ENCODE measurements at regions not wholly inside any gene's neighbourhood (a gene's known extent, or its start where the extent isn't known, plus 50 kb on each side); places are given as distances from the start of the nearest gene placed in this dataset.

DNA sequence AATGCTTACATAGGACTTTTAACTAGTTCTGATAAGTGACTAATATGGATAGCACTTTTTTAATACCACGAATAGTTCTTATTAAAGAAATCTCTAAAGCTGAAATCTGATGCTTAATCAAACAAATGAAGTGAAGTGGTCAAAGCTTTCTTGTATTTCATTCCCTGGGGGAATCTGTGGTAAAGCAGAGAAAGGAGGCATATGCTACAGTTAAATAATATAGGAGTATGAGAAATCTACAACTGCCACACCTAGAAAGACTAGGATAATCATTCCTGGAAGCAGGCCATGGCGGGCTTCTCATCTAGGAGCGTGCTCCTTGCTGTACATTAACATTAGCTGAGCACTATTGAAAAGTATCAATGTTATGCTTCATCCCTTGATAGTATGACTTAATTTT is 835.7 kb downstream of the OTOL1 start:
- no peaks in the 10 kb centered on the region for H3K36me3 ChIP-seq
- no peaks in the 10 kb centered on the region for H3K4me1 ChIP-seq
- H3K27me3 ChIP-seq: no peaks in the 10 kb centered on the region
- no peak overlapping the region for H3K4me3 ChIP-seq
- H3K27ac ChIP-seq: no peak overlapping the region
- no peaks in the 10 kb centered on the region; the same call in 1 of the 2 replicates for H3K9me3 ChIP-seq (replicated peaks)
- no peak for DNase-seq

DNA sequence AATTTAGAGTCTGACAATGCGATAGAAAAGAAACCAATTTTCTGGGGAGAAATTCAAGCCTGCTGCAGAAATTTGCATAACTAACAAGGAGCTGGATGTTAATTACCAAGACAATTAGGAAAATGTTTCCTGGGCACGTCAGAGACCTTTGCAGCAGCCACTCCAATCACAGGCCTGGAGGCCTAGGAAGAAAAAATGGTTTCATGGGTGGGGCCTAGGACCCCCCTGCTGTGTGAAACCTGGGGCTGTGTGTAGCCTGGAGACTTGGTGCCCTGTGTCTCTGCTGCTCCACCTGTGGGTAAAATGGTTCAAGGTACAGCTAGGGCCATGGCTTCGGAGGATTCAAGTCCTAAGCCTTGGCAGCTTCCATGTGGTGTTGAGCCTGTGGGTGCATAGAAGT is 837.9 kb downstream of the OTOL1 start:
- Histone ChIP-seq H3K4me3 (no peak overlapping the region), H3K36me3 (no peaks in the 10 kb centered on the region), H3K27me3 (no peaks in the 10 kb centered on the region), H3K9me3 (replicated peaks) (no peaks in the 10 kb centered on the region; the same call in 1 of the 2 replicates), H3K27ac (no peak overlapping the region), H3K4me1 (no peaks in the 10 kb centered on the region)
- DNase-seq: no peak

DNA sequence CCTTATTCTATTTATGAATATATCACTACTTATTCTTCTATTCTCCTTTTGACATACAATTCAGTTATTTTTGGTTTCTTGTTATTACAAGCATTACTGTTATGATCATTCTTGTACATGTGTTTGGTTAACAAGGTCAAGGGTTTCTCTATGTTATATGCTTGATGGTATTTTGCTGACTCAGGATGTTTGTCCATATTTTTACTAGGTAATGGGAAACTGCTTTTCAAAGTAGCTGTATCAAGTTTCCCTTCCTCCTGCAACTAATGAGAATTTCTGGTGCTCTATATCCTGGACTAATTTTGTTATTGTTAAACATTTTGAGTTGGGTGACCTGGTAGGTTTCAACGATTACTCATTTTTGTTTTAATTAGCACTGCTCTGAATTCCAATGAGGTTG is 841.0 kb downstream of the OTOL1 start:
- DNase-seq: no peak
- Histone ChIP-seq H3K4me1 (no peaks in the 10 kb centered on the region), H3K9me3 (replicated peaks) (no peaks in the 10 kb centered on the region), H3K4me3 (no peak overlapping the region), H3K36me3 (no peaks in the 10 kb centered on the region), H3K27ac (no peak overlapping the region), H3K27me3 (no peaks in the 10 kb centered on the region)

DNA sequence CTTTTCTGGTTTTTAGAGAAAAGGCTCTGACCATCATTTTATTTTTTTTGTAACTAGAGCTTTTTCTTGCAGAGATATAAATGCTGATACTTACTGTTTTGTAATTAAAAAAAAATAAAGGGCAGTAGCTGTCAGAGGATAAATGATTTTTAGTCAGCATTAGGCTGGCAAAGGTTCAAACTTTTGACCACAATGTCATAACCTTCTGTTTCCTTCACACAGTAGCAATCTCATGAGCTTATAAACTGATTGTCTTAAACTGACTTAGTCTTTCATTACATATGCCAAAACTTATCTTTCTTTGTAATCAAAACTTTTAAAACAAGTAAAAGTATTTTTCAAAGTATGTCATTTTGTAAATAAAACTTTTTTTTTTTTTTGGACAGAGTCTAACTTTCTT is 841.9 kb downstream of the OTOL1 start:
- Histone ChIP-seq H3K4me1 (no peaks in the 10 kb centered on the region), H3K9me3 (replicated peaks) (no peaks in the 10 kb centered on the region), H3K27me3 (no peaks in the 10 kb centered on the region), H3K27ac (no peak overlapping the region), H3K4me3 (no peak overlapping the region), H3K36me3 (no peaks in the 10 kb centered on the region)
- DNase-seq: no peak

DNA sequence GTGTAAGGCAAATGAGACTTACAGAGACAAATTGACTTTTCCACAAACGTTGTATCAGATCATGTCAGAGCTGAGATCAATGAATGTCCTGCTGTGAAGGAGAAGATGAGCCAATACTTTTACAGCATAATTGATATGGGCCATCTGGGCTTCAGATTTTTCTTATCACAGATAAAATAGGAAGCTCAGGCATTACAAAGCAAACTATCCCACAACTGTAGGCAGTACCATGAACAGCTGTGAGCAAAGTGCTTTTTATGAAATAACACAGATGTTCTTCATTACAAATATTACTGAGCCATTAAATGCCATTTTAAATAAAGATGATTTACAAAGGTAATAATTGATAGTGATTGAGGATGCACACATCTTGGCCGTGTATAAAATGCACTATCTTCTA is 852.3 kb downstream of the OTOL1 start:
- DNase-seq: no peak
- Histone ChIP-seq H3K4me3 (no peak overlapping the region), H3K27ac (no peak overlapping the region), H3K36me3 (no peaks in the 10 kb centered on the region), H3K9me3 (replicated peaks) (no peaks in the 10 kb centered on the region), H3K27me3 (no peaks in the 10 kb centered on the region), H3K4me1 (peaks cover 9% of the 10 kb centered on the region; the same call in 1 of the 2 replicates)

DNA sequence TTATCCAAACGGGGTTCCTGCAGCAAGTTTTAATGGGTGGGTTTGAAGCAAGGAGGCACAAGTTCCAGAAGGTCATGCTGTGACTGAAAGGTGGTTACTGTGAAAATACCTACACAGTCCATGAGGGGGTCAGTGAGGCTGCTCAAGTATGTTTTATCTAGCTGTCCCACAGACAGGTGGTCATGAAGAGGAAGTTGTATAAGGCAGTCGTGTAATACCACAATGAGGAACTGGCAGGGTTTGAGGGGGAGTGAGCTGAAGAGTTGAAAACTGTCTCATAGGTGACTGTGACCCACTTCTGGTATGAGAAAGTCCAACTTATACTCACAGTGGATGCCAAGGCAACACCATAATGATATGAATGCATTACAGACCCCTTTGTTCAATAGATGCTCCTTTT is 856.8 kb downstream of the OTOL1 start:
- Histone ChIP-seq H3K27ac (no peak overlapping the region), H3K27me3 (no peaks in the 10 kb centered on the region), H3K9me3 (replicated peaks) (no peaks in the 10 kb centered on the region), H3K36me3 (no peaks in the 10 kb centered on the region), H3K4me3 (no peak overlapping the region), H3K4me1 (no peaks in the 10 kb centered on the region)
- no peak for DNase-seq

DNA sequence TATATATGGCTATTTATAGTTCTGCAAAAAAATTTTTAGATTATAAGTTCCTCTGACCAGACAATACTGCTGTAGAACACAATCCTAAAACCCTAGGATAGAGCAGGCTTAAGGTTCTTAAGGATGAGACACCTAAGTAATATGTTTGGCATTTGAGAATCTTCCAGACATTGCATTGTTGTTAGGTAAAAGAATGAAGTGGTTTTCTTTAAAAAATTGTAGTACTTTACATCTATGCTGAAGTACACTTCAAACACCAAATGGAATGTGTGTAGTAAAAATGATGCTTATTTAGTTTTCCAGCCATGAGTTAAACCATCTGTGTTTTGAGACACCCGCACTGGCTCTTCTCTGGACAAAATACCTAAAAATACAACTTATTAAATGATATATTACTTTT is 857.7 kb downstream of the OTOL1 start:
- Histone ChIP-seq H3K36me3 (no peaks in the 10 kb centered on the region), H3K4me1 (no peaks in the 10 kb centered on the region), H3K27ac (no peak overlapping the region), H3K9me3 (replicated peaks) (no peaks in the 10 kb centered on the region), H3K27me3 (no peaks in the 10 kb centered on the region), H3K4me3 (no peak overlapping the region)
- DNase-seq: no peak

DNA sequence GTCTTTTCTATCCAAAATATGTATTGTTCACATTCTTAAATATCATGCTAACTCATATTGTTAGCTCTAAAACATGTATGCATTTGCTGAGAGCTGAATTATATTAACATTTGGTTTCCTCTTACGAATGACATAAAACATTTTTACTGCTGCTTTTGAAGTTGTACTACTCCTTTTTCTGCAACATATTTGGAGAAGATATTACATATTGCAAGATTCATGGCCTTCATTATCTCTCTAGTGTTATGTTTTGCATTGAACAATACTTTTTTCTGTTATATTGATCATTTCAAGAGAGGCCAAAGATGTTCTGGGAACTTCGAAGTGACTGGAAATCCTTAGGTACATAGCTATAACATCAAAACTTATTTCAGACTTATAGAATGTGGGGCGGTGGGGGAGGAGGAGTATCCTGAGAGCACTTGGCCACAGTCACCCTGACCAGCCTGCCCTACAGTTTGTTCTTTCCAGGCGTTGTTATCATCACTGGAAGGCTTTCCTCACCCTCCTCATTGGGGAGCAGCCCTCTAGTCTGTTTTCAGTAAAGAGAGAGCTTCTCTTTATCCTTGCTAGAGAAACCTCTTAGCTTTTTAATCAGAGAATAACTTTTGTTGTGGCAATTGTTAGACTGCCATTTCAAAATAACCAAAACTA is 868.6 kb downstream of the OTOL1 start:
- no peaks in the 10 kb centered on the region for H3K27me3 ChIP-seq
- DNase-seq: no peak
- no peak overlapping the region for H3K27ac ChIP-seq
- no peaks in the 10 kb centered on the region for H3K36me3 ChIP-seq
- no peak overlapping the region for H3K4me3 ChIP-seq
- H3K4me1 ChIP-seq: no peaks in the 10 kb centered on the region
- H3K9me3 ChIP-seq (replicated peaks): no peaks in the 10 kb centered on the region

DNA sequence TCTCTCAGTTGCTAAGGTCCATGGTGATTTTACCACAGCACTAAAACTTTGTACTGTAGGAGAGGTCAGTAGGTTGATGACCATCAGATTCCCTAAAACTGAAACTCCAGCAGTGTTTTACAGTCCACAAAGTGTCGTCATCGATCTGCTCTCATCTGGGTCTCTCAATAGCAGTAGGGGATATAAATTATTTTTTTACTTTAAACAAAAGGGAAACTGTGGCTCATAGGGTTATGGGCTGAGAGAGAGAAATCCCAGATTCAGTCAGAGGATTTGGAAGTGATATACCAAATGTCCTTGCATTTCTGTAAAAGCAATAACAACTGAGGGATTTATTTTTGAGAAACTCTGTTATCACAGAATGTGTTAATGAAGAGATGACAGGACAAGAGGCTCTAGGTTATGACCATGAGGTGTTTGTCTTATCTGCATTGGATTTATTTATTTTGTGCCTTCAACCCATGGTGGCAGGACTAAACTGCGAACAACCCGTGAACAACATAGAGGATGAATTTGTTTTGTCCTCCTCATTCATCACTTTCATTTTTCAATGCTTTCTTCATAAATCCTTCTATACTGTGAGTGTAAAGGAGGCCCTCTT is 869.7 kb downstream of the OTOL1 start:
- no peaks in the 10 kb centered on the region for H3K4me1 ChIP-seq
- no peaks in the 10 kb centered on the region for H3K27me3 ChIP-seq
- H3K9me3 ChIP-seq (replicated peaks): no peaks in the 10 kb centered on the region
- no peak for DNase-seq
- no peak overlapping the region for H3K27ac ChIP-seq
- H3K4me3 ChIP-seq: no peak overlapping the region
- no peaks in the 10 kb centered on the region for H3K36me3 ChIP-seq

DNA sequence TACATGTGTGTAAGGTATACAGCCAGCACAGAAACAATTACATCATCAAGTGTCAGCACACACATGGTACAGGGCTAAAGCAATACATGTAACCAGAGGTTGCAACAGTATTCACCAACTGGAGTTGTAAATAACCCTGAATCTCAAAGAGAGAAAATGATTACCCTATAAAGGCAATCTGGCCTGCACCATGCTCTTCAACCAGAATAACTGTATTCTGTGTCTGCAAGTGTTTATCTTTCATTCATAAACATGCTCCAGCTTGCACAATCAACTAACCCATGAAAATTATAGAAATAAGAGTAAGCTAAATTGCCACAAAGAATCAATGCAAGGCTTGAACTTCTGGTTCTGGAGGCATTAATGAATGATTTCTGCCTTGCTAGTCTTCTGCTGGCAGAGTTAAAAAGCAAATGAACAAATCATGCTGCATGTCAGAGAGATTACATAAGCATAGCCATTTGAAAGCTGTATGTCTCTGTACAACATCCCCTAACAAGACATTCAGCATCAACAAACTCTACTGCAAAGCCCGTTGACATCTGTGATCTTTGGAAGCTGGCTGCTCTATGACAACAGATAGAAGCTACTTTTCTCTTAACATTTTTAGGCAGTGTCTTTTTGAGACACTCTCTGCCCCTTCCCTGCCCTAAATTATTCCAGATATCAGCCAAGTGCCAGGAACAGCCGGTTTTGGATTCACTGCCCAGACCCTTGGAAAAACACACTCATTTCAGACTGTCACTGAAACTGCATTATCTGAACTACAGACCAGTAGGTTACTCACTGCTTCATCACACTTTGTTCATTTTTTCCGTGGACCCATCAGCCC is 871.0 kb downstream of the OTOL1 start:
- H3K27me3 ChIP-seq: no peaks in the 10 kb centered on the region
- no peak for DNase-seq
- H3K27ac ChIP-seq: no peak overlapping the region
- H3K4me1 ChIP-seq: no peaks in the 10 kb centered on the region
- no peaks in the 10 kb centered on the region for H3K36me3 ChIP-seq
- H3K4me3 ChIP-seq: no peak overlapping the region
- H3K9me3 ChIP-seq (replicated peaks): no peaks in the 10 kb centered on the region

DNA sequence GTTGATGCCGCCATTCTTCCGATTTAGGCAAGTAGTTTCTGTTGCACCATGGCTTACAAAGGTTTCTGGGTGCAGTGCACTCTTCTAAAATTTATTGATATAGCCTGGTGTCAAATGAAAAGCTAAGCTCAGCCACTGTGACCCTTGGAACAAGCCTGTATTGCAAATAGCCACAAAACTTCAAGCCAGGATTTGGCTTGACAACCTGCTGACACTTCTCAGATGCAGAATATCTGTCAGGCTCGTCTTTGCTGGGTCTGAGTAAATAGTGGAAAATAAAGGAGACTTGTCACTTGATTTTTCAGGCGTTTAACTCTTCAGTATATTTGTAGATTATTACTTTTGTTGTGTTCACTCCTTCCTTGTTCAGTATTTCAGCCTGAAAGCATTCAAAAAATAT is 871.8 kb downstream of the OTOL1 start:
- H3K4me3 ChIP-seq: no peak overlapping the region
- H3K27me3 ChIP-seq: no peaks in the 10 kb centered on the region
- no peaks in the 10 kb centered on the region for H3K36me3 ChIP-seq
- H3K4me1 ChIP-seq: no peaks in the 10 kb centered on the region
- no peak for DNase-seq
- H3K27ac ChIP-seq: no peak overlapping the region
- H3K9me3 ChIP-seq (replicated peaks): no peaks in the 10 kb centered on the region

DNA sequence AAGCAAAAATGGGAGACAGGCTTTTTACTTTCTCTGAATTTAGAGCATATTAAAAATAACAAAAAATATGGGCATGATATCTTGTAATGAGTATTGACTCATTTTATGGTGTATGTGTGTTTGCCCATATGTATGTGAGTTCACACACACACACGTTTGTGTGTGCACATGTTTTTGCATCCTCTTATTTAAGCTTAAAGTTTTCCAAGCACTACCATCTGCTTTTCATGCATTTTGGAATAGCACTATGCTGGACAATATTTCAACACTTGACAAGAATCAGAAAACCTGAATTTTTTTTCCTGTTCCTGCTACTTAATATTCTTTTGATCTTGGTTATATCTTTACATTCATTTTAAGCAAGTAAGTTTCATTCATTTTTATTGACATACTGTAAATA is 872.7 kb downstream of the OTOL1 start:
- Histone ChIP-seq H3K9me3 (replicated peaks) (no peaks in the 10 kb centered on the region), H3K4me3 (no peak overlapping the region), H3K27me3 (no peaks in the 10 kb centered on the region), H3K36me3 (no peaks in the 10 kb centered on the region), H3K27ac (no peak overlapping the region), H3K4me1 (no peaks in the 10 kb centered on the region)
- no peak for DNase-seq

DNA sequence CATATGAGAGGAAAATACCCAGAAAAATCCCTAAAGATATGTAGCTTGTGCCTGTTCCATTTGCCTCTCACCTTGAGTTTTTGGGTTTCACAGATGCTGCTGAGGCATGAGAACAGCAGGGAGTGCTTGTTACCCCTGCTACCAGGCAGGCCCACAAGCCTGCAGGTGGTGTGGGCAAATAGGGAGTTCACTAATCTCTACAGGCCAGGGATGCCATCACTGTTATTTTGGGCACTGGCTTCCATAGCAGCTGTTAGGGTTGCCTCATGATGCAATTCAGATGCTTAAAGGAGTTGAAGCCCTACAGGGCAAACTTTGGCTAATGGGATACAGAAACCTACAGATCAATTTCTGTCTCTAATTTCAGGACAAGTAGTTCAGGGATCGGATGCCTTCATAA is 873.5 kb downstream of the OTOL1 start:
- Histone ChIP-seq H3K36me3 (no peaks in the 10 kb centered on the region), H3K27ac (no peak overlapping the region), H3K4me1 (no peaks in the 10 kb centered on the region), H3K4me3 (no peak overlapping the region), H3K9me3 (replicated peaks) (no peaks in the 10 kb centered on the region), H3K27me3 (no peaks in the 10 kb centered on the region)
- peak; percentile 11 to 47 for DNase-seq

DNA sequence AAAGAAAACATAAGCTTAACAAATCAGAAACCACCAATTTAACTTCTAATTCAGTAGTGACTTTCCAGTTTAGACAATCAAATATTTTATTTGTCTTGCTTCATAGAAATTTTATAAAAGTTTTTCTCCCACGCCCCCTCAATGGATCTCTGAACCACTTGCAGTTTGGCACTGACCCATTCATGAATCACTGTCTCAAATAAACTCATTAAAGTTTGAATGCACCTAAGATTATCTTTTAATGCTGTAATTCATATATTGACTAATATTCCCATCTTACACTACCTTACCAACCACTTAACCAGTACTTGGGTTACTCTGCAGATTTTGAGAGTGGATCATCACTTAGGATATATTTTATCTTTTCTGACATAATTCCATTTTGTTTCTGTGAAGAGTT is 880.2 kb downstream of the OTOL1 start:
- H3K9me3 ChIP-seq (replicated peaks): no peaks in the 10 kb centered on the region
- DNase-seq: no peak

DNA sequence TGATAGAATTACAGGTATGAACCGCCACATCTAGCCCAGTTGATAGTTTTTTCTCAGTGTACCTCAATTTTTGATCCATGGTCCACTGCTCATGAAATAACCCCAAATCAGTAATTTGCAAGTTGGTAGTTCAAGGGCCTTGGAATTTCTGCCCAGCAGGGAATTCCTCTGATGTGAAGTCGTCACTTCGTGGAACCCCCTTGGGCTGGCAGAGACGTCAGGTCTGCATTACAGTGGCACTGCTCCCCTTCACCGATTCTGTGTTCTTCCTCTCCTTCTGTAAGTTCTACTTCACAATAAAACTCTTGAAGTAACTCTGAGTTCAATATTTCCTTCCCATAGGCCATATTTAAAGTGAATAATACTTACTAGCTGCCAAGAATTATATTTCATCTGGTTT is 881.0 kb downstream of the OTOL1 start:
- H3K4me3 ChIP-seq: no peak overlapping the region

More for the DNA sequence above, 880.2 kb downstream of the OTOL1 start:
- Histone ChIP-seq H3K4me1 (no peaks in the 10 kb centered on the region), H3K4me3 (no peak overlapping the region), H3K36me3 (no peaks in the 10 kb centered on the region), H3K27me3 (no peaks in the 10 kb centered on the region), H3K27ac (no peak overlapping the region)

More for the DNA sequence above, 881.0 kb downstream of the OTOL1 start:
- H3K9me3 ChIP-seq (replicated peaks): no peaks in the 10 kb centered on the region
- H3K27me3 ChIP-seq: no peaks in the 10 kb centered on the region
- no peaks in the 10 kb centered on the region for H3K36me3 ChIP-seq
- H3K4me1 ChIP-seq: no peaks in the 10 kb centered on the region
- no peak for DNase-seq
- H3K27ac ChIP-seq: no peak overlapping the region
